Endothelial cell of umbilical vein (primary cell): ENCODE measurements at regions not wholly inside any gene's neighbourhood (a gene's known extent, or its start where the extent isn't known, plus 50 kb on each side); places are given as distances from the start of the nearest gene placed in this dataset.

Source experiments
- BruUV-seq: library from RNA; stranded (reverse); fragments of 400-500 nt; replicated peaks from 2 replicates; lab custom pipeline; 2021; lab: Mats Ljungman, UMichigan
- CTCF ChIA-PET: fragments of 300-600, 350-600 bp; sonication (Branson Sonifier 250); formaldehyde crosslinking; loops from one replicate; lab custom pipeline; 2021; ENCODE audit warnings: antibody characterized with exemption, inconsistent platforms; lab: Charles Lee
- POLR2A ChIA-PET: fragments of 300-600, 350-600 bp; sonication (Branson Sonifier 250); formaldehyde crosslinking; loops from one replicate; lab custom pipeline; 2021; ENCODE audit warnings: antibody characterized with exemption, inconsistent platforms; lab: Charles Lee
- DNase-seq: peaks from one replicate; pipeline ENCODE4 v3.0.0-alpha.2; 2011; ENCODE audit warnings: low read depth, low spot score
- FAIRE-seq: peaks from 2 replicates; lab custom pipeline; 2011; peaks lifted over from hg19 to GRCh38; lab: Jason Lieb, UNC
- H2AFZ ChIP-seq: 2 replicates; pipeline ENCODE4 v1.6.0; 2012; ENCODE audit warnings: low read depth, low read length, control low read depth, inconsistent platforms
- H3K27ac ChIP-seq: 2 replicates; pipeline ENCODE4 v1.5.1; 2011; ENCODE audit warnings: low read depth, mild to moderate bottlenecking, control low read depth, low read length, moderate library complexity; ENCODE audit not compliant: insufficient read depth
- H3K27me3 ChIP-seq, 2 experiments: 2 replicates each; pipeline versions ENCODE4 v1.6.0 to v1.6.1; 2011; ENCODE audit warnings: low read length in 2 of 2, mixed read lengths in 1 of 2; ENCODE audit not compliant: control insufficient read depth in 2 of 2, insufficient read depth in 2 of 2
- H3K36me3 ChIP-seq, 2 experiments: 2 replicates in 1 of 2; 3 replicates in 1 of 2; pipeline ENCODE4 v1.5.1; 2011; ENCODE audit warnings: low read length in 2 of 2, mild to moderate bottlenecking in 1 of 2, moderate library complexity in 1 of 2; ENCODE audit not compliant: control insufficient read depth in 2 of 2, insufficient read depth in 2 of 2; ENCODE audit errors: extremely low read depth in 1 of 2
- H3K4me1 ChIP-seq: 3 replicates; pipeline ENCODE4 v1.5.1; 2011; ENCODE audit warnings: mild to moderate bottlenecking, low read length; ENCODE audit not compliant: control insufficient read depth, insufficient read depth; ENCODE audit errors: extremely low read depth
- H3K4me2 ChIP-seq: 2 replicates; pipeline ENCODE4 v1.6.1; 2011; ENCODE audit warnings: low read length, control low read depth, mixed read lengths; ENCODE audit not compliant: insufficient read depth
- H3K4me3 ChIP-seq, 3 experiments: fragments of 200-600 bp in 1 of 3; sonication (generic), shearing (Covaris generic) in 1 of 3; replicated peaks in 1 of 3; 2 replicates each; pipeline ENCODE4 v1.5.1; 2011 to 2016; ENCODE audit warnings: control low read depth in 3 of 3, low read length in 3 of 3, mild to moderate bottlenecking in 2 of 3, inconsistent platforms in 1 of 3, low read depth in 1 of 3, moderate library complexity in 1 of 3; ENCODE audit not compliant: insufficient read depth in 1 of 3
- H3K79me2 ChIP-seq: 2 replicates; pipeline ENCODE4 v1.6.0; 2012; ENCODE audit warnings: low read length, inconsistent platforms; ENCODE audit not compliant: control insufficient read depth, insufficient read depth
- H3K9ac ChIP-seq: replicated peaks from 2 replicates; pipeline ENCODE3; 2011; ENCODE audit warnings: low read length, control low read depth; ENCODE audit not compliant: insufficient read depth; ENCODE audit errors: extremely low read depth
- H3K9me1 ChIP-seq: replicated peaks from 3 replicates; pipeline ENCODE4 v1.6.0; 2011; ENCODE audit warnings: mild to moderate bottlenecking, low read length; ENCODE audit not compliant: control insufficient read depth, insufficient read depth; ENCODE audit errors: extremely low read depth
- H3K9me3 ChIP-seq: replicated peaks from 2 replicates; pipeline ENCODE4 v1.5.1; 2012; ENCODE audit warnings: low read length, inconsistent platforms; ENCODE audit not compliant: control insufficient read depth, insufficient read depth
- H4K20me1 ChIP-seq: replicated peaks from 2 replicates; pipeline ENCODE3; 2011; ENCODE audit warnings: mild to moderate bottlenecking, low read length; ENCODE audit not compliant: control insufficient read depth, insufficient read depth; ENCODE audit errors: extremely low read depth
- EZH2 ChIP-seq: IDR thresholded peaks from 2 replicates; pipeline ENCODE4 v1.6.1; 2012; ENCODE audit warnings: borderline replicate concordance, low read depth, mild to moderate bottlenecking, moderate library complexity, low read length, inconsistent platforms; ENCODE audit not compliant: severe bottlenecking
- FOS ChIP-seq: IDR thresholded peaks from 2 replicates; pipeline ENCODE4 v1.6.1; 2011; ENCODE audit warnings: mild to moderate bottlenecking, low read length, moderate library complexity, borderline replicate concordance; ENCODE audit not compliant: insufficient read depth
- GATA2 ChIP-seq: IDR thresholded peaks from 2 replicates; pipeline ENCODE4 v1.7.0; 2011; ENCODE audit warnings: low read depth, mild to moderate bottlenecking, moderate library complexity, mixed read lengths, low read length; ENCODE audit not compliant: insufficient read length, insufficient read depth
- JUN ChIP-seq: IDR thresholded peaks from 2 replicates; pipeline ENCODE4 v1.6.1; 2011; ENCODE audit warnings: borderline replicate concordance, low read depth; ENCODE audit not compliant: insufficient read length, insufficient read depth
- MAX ChIP-seq: IDR thresholded peaks from 2 replicates; pipeline ENCODE4 v1.6.1; 2011; ENCODE audit not compliant: insufficient read depth, insufficient read length
- MYC ChIP-seq: IDR thresholded peaks from one replicate; pipeline ENCODE4 v1.6.1; 2011; ENCODE audit warnings: mild to moderate bottlenecking, low read depth, low read length
- POLR2A ChIP-seq: IDR thresholded peaks from 2 replicates; pipeline ENCODE4 v1.6.1; 2012; ENCODE audit warnings: low read depth, mild to moderate bottlenecking, control low read depth, low read length
- POLR2AphosphoS5 ChIP-seq: IDR thresholded peaks from 2 replicates; pipeline ENCODE4 v1.6.1; 2012; ENCODE audit warnings: low read depth, mild to moderate bottlenecking, control low read depth, low read length, moderate library complexity; ENCODE audit not compliant: insufficient read depth
- dilution Hi-C: fragments of 300-500 bp; cut with MboI; formaldehyde crosslinking; loops from one replicate; pipeline ENCODE4 v1.15.0; 2019; ENCODE audit warnings: low sequenced_read_pairs; ENCODE audit not compliant: extremely low pct_ligation_motif_present
- intact Hi-C: fragments of 100-400 bp; cut with micrococcal nuclease; formaldehyde crosslinking; loops from one replicate; pipeline ENCODE4 v1.10.0; 2022
- TF ChIP-seq, protein P1 (sequence below), 2 donors: IDR thresholded peaks; 1 replicate in 1 of 2; 2 replicates in 1 of 2; pipeline ENCODE4 v1.5.1; 2011; ENCODE audit warnings: low read length in 2 of 2, mild to moderate bottlenecking in 2 of 2, moderate library complexity in 2 of 2, control low read depth in 1 of 2, inconsistent platforms in 1 of 2, low read depth in 1 of 2; ENCODE audit not compliant: insufficient read depth in 1 of 2; ENCODE audit errors: extremely low read depth in 1 of 2

DNA sequence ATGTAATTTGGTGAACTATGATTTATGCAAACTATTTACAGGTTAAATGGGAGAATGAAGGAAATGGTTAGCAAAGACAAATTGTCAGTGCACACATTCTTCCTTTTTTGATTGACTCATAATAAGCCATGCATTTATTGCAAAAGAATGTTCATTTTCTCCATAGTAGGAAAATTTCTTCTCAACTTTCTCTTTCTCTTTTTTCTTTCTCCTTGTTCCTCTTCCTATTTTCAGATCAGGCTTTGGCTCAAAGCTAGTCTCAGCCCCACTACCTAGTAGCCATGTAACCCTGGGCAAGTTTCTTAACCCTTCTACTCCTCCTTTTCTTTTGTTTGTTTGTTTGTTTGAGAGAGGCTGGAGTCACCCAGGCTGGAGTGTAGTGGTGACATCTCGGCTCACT, 156.6 kb downstream of the PIK3R1 start:
- no peaks in the 10 kb centered on the region for H3K79me2 ChIP-seq
- H4K20me1 ChIP-seq: no peaks in the 10 kb centered on the region
- CTCF ChIA-PET: interaction anchor here (1.1 to 1.8 kb wide), 2 partner anchors 10 to 86 kb away, joined by 3 to 5 read pairs; no protein-coding TSS in a partner anchor
- no peaks in the 10 kb centered on the region for H3K4me1 ChIP-seq
- H3K4me3 ChIP-seq: no peak overlapping the region
- peaks cover 6 to 9% of the 10 kb centered on the region in 2 experiments for H3K27me3 ChIP-seq
- H3K36me3 ChIP-seq: no peaks in the 10 kb centered on the region
- H3K9me1 ChIP-seq: no peaks in the 10 kb centered on the region
- no peak overlapping the region for H3K9ac ChIP-seq
- BruUV-seq: no TSS peak
- H3K27ac ChIP-seq: no peak overlapping the region
- no peaks in the 10 kb centered on the region for H3K9me3 ChIP-seq
- dilution Hi-C loops (no loop called here), intact Hi-C loops (no loop called here)
- POLR2A ChIA-PET: no interaction called here
- no peak for FAIRE-seq
- TF ChIP-seq MAX (no peak), MYC (no peak), GATA2 (no peak), FOS (no peak), EZH2 (no peak), JUN (no peak), POLR2A (no peak), POLR2AphosphoS5 (no peak)
- TF ChIP-seq, protein P1, sequence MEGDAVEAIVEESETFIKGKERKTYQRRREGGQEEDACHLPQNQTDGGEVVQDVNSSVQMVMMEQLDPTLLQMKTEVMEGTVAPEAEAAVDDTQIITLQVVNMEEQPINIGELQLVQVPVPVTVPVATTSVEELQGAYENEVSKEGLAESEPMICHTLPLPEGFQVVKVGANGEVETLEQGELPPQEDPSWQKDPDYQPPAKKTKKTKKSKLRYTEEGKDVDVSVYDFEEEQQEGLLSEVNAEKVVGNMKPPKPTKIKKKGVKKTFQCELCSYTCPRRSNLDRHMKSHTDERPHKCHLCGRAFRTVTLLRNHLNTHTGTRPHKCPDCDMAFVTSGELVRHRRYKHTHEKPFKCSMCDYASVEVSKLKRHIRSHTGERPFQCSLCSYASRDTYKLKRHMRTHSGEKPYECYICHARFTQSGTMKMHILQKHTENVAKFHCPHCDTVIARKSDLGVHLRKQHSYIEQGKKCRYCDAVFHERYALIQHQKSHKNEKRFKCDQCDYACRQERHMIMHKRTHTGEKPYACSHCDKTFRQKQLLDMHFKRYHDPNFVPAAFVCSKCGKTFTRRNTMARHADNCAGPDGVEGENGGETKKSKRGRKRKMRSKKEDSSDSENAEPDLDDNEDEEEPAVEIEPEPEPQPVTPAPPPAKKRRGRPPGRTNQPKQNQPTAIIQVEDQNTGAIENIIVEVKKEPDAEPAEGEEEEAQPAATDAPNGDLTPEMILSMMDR (IDR thresholded peaks at IDR 0.05; ENCODE audit: extremely low read depth in 1 of 2, insufficient read depth in 1 of 2, low read depth in 1 of 2, low read length in 2 of 2): no peak
- no peak overlapping the region for H3K4me2 ChIP-seq
- no peak for DNase-seq
- H2AFZ ChIP-seq: no peak overlapping the region
